ENCODE measurements at regions not wholly inside any gene's neighbourhood (a gene's known extent, or its start where the extent isn't known, plus 50 kb on each side); places are given as distances from the start of the nearest gene placed in this dataset.

- no peaks in the 10 kb centered on the region for H3K36me3 ChIP-seq (replicated peaks in 1 of 2; ENCODE audit: control insufficient read depth in 1 of 2, insufficient read depth in 2 of 2, low read length in 1 of 2)
- H3K9me3 ChIP-seq: no peaks in the 10 kb centered on the region
- 8% methylated on average over 1 of the region's 1 CpG for WGBS (ENCODE audit: low lambda C conversion rate)
- H3K9me2 ChIP-seq: no peaks in the 10 kb centered on the region
- ChIA-PET CTCF (no interaction called here), POLR2A (no interaction called here)
- H3K4me1 ChIP-seq (ENCODE audit: control insufficient read depth in 1 of 2, insufficient read depth in 2 of 2, low read depth in 1 of 2, low read length in 1 of 2): no peaks in the 10 kb centered on the region
- no peak overlapping the region for H3K9ac ChIP-seq
- no peak overlapping the region for H3K4me2 ChIP-seq
- peak; percentile 2 for DNase-seq
- no peaks in the 10 kb centered on the region for H4K20me1 ChIP-seq (ENCODE audit: insufficient read depth)
- H3K27ac ChIP-seq (ENCODE audit: low read depth in 2 of 2, low read length in 1 of 2): peak overlapping the region in 1 of 2 experiments; percentile 25; a peak in 1 of 4 replicates
- H3F3A ChIP-seq (replicated peaks; ENCODE audit: insufficient read depth): no peaks in the 10 kb centered on the region
- no peak for TF ChIP-seq RFX5 (IDR thresholded peaks at IDR 0.05; ENCODE audit: low read length)
- no peak for TF ChIP-seq MAX (IDR thresholded peaks at IDR 0.05; ENCODE audit: low read depth)
- TF ChIP-seq GABPA (IDR thresholded peaks at IDR 0.05; ENCODE audit: low read depth): no peak
- no peak for TF ChIP-seq MXI1 (IDR thresholded peaks at IDR 0.05; ENCODE audit: low read depth, low read length)
- TF ChIP-seq USF1 (IDR thresholded peaks at IDR 0.05; ENCODE audit: borderline replicate concordance, low read depth): no peak
- H3K79me2 ChIP-seq (ENCODE audit: insufficient read depth): no peaks in the 10 kb centered on the region; the same call in 1 of the 2 replicates
- H3K4me3 ChIP-seq (ENCODE audit: low read depth in 2 of 2, low read length in 1 of 2): no peak overlapping the region
- no peaks in the 10 kb centered on the region for H3K27me3 ChIP-seq (ENCODE audit: insufficient read depth)
- peak overlapping the region; percentile 12; the same call in 1 of the 2 replicates for H2AFZ ChIP-seq (ENCODE audit: low read depth)
These were observed 65.2 kb upstream of the CNOT2 start for GRCh38 chr12:70178038-70178437.

- POLR2A ChIA-PET: no interaction called here
- Histone ChIP-seq H3K27me3 (ENCODE audit: insufficient read depth) (no peaks in the 10 kb centered on the region), H3F3A (replicated peaks; ENCODE audit: insufficient read depth) (no peaks in the 10 kb centered on the region), H3K4me2 (no peak overlapping the region), H3K9me3 (no peaks in the 10 kb centered on the region), H3K79me2 (ENCODE audit: insufficient read depth) (no peaks in the 10 kb centered on the region; the same call in 1 of the 2 replicates), H3K9ac (no peak overlapping the region), H2AFZ (ENCODE audit: low read depth) (no peak overlapping the region), H4K20me1 (ENCODE audit: insufficient read depth) (no peaks in the 10 kb centered on the region), H3K9me2 (no peaks in the 10 kb centered on the region), H3K36me3 (replicated peaks in 1 of 2; ENCODE audit: control insufficient read depth in 1 of 2, insufficient read depth in 2 of 2, low read length in 1 of 2) (no peaks in the 10 kb centered on the region), H3K27ac (ENCODE audit: low read depth in 2 of 2, low read length in 1 of 2) (no peak overlapping the region), H3K4me3 (ENCODE audit: low read depth in 2 of 2, low read length in 1 of 2) (no peak overlapping the region), H3K4me1 (ENCODE audit: control insufficient read depth in 1 of 2, insufficient read depth in 2 of 2, low read depth in 1 of 2, low read length in 1 of 2) (no peaks in the 10 kb centered on the region)
- CTCF ChIA-PET: interaction anchor here (0.6 kb wide), 1 partner anchor 22 kb away, joined by 3 read pairs; no protein-coding TSS in a partner anchor
- 54% methylated on average over 3 of the region's 3 CpGs for WGBS (ENCODE audit: low lambda C conversion rate)
- no peak for TF ChIP-seq CHD2 (IDR thresholded peaks at IDR 0.05; ENCODE audit: low read length, partially characterized antibody)
- no peak for TF ChIP-seq GATA2 (CRISPR knock-in tag; IDR thresholded peaks at IDR 0.05)
- TF ChIP-seq REST (IDR thresholded peaks at IDR 0.05; ENCODE audit: low read depth, low read length): no peak
- TF ChIP-seq SMC3 (IDR thresholded peaks at IDR 0.05; ENCODE audit: low read depth, low read length): no peak
- no peak for TF ChIP-seq FOXJ3 (CRISPR knock-in tag; IDR thresholded peaks at IDR 0.05)
- TF ChIP-seq TEAD4 (IDR thresholded peaks at IDR 0.05; ENCODE audit: borderline replicate concordance, insufficient read depth): no peak
- no peak for TF ChIP-seq GABPA (IDR thresholded peaks at IDR 0.05; ENCODE audit: low read depth)
- no peak for DNase-seq
These were observed 63.1 kb upstream of the CNOT2 start for GRCh38 chr12:70180130-70180529.
